ENCODE measurements at regions not wholly inside any gene's neighbourhood (a gene's known extent, or its start where the extent isn't known, plus 50 kb on each side); places are given as distances from the start of the nearest gene placed in this dataset.
"Not testable (repeated sequence)": the region's sequence is repeated elsewhere in the genome, so short reads cannot be mapped to it uniquely, and the experiment has no call there.

DNA sequence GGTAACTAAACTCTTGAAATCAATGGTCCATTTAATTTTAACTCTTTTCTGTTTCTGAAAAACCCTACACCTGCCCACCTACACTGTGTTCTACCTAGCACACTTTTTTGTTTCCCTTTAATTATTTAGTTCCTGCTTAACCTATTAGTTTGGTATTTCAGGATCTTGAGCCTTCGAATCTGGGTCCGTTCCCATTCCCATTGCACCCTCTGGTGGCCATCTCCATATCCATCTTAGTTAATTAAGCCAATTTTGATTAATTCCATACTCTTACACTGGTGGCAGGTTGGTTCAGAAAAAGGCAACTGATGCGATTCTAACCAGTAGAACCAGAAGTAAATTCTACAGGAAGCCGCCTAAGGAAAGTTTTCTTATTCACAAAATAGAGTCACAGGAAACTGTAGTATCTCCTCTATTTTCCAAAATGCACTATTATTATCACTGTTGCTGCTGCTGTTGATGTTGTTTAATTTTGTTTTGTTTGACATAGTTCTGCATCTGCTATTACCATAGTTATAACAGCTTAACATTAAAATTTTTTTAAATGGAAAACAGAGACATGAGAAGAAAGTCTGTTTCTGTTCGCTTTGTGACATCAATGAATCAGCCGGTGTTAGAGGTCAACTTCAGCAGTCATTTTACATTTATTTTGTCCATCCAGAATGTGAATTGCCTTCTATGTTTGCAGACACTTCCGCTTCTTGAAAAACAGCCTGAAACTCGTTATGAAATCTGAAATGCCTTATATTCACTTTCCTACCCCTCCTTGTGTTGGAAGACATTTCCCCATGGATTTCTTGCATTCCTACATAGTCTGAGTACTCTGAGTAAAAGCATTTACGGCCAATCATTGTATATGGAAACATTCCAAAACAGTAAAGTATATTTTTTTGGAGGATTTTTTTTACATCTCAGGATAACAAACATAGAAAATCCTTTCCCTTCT, 115.5 kb upstream of the NCAM2 start:
- DNase-seq, result peak; percentile 48

DNA sequence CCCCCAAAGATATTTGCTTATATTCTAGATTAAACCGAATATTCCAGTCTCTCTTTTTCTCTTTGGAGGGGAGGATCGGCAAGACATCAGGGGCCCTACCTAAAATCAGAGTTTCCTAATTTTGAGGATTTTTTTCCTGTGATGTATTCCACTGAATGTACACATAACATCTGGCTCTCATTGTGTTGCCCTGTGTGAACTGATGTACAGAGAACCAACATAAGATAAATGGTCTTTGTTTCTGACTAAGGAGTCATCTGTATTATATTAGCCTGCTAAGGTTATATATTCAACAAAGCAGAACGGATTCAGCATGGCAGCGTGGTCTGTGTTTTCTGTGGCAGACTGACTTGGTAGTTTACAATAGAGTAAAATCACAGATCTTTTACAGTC, 114.8 kb upstream of the NCAM2 start:
- DNase-seq, result no peak

DNA sequence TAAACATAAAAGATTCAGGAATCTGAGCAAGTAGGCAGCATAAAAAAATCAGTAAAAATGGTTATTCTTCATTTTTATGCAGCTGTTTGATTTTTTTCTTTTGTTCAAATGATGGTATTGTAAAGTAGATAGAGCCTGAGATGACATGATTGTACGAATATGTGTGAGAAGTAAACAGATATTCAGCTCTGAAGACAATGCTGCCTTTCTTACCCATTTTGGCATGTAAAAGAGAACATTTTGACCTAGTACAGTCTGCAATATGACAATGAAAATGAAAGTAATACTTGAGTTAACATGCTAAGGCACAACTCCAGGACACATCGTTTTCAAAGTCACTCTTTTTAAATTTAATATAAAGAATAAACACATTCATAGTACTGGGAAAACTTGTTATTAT, 95.7 kb upstream of the NCAM2 start:
- DNase-seq, result no peak

GRCh38 chr21:20902998-20903397, 95.2 kb upstream of the NCAM2 start:
- DNase-seq, result no peak

GRCh38 chr21:20927555-20927954, 70.7 kb upstream of the NCAM2 start:
- DNase-seq, result not testable (repeated sequence)

GRCh38 chr21:20942523-20942922, 55.7 kb upstream of the NCAM2 start:
- no peak for DNase-seq

DNA sequence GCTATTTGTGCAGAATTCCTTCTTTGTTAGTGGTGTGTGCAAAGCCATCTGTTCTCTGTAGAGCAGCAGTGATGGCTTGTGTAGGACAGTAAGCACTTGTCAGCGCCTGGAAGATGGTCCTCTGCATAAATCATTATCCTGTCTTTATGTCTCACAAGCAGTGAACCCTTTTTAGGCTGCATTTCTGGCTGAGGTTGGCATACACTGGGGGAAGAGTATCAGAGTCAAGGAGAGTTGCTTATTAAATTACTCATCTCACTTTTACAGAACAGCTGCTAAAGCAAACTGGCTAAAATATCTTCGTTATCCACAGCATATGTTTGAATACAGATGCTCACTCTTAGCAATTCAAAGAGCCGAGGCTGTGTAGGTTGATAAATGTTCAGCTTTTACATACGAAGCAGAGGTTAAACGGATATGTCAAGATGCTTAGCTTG, 54.6 kb upstream of the NCAM2 start:
- no peak for DNase-seq

GRCh38 chr21:20944139-20944538, 54.1 kb upstream of the NCAM2 start:
- DNase-seq, result no peak

- DNase-seq, result no peak
Measured at GRCh38 chr21:20946701-20947100, 51.5 kb upstream of the NCAM2 start.

All from KG1 (cell line).